HCT116 (cell line): ENCODE measurements at regions not wholly inside any gene's neighbourhood (a gene's known extent, or its start where the extent isn't known, plus 50 kb on each side); places are given as distances from the start of the nearest gene placed in this dataset.

Experiments used
- ATAC-seq: fragments of 200-7000 bp; cut with Tn5 transposase; 2 replicates; pipeline ENCODE4 v1.9.1; 2020; ENCODE audit warnings: mild to moderate bottlenecking, moderate library complexity
- BruUV-seq: library from RNA; stranded (reverse); fragments of 400-500 nt; replicated peaks from 2 replicates; lab custom pipeline; 2021; lab: Mats Ljungman, UMichigan
- CTCF ChIA-PET: fragments of 300-600 bp; sonication (Branson Sonifier 250); formaldehyde crosslinking; loops from one replicate; lab custom pipeline; 2021; ENCODE audit warnings: antibody characterized with exemption; lab: Charles Lee
- POLR2A ChIA-PET: fragments of 300-600, 350-600 bp; sonication (Branson Sonifier 250); formaldehyde crosslinking; loops from one replicate; lab custom pipeline; 2021; ENCODE audit warnings: antibody characterized with exemption; lab: Charles Lee
- RAD21 ChIA-PET, 2 experiments: fragments of 300-600 bp; sonication (Branson Sonifier 250); formaldehyde crosslinking; loops; one replicate each; lab custom pipeline; 2023; ENCODE audit warnings: low total read pairs in 2 of 2; ENCODE audit not compliant: uncharacterized antibody in 2 of 2, unreplicated experiment in 2 of 2, low non-redundant PET in 1 of 2; lab: Charles Lee
- DNase-seq: peaks from one replicate; pipeline ENCODE4 v3.0.0-alpha.2; 2010; ENCODE audit warnings: low read depth, low spot score
- H2AFZ ChIP-seq: fragments of 200-600 bp; shearing (Covaris generic), sonication (generic); 2 replicates; pipeline ENCODE4 v1.6.1; 2017; ENCODE audit warnings: low read depth, mixed run types, mixed read lengths, antibody characterized with exemption, low read length; ENCODE audit not compliant: poor library complexity, severe bottlenecking
- H3K27ac ChIP-seq: 2 replicates; pipeline ENCODE4 v1.5.1; 2012; ENCODE audit warnings: low read depth, low read length
- H3K27me3 ChIP-seq: fragments of 200-600 bp; sonication (generic); 2 replicates; pipeline ENCODE4 v1.6.1; 2016; ENCODE audit warnings: mixed run types, low read length, mixed read lengths; ENCODE audit not compliant: insufficient read depth
- H3K36me3 ChIP-seq, 2 experiments: fragments of 200-500 bp in 1 of 2; fragments of 200-600 bp in 1 of 2; sonication (Bioruptor generic) in 1 of 2; sonication (generic) in 1 of 2; 2 replicates each; pipeline versions ENCODE4 v1.5.1 to v1.6.1; 2014 to 2016; ENCODE audit warnings: low read length in 2 of 2, inconsistent platforms in 1 of 2, mixed read lengths in 1 of 2, mixed run types in 1 of 2; ENCODE audit not compliant: insufficient read depth in 2 of 2, control insufficient read depth in 1 of 2
- H3K4me1 ChIP-seq, 2 experiments: fragments of 200-600 bp in 1 of 2; sonication (generic) in 1 of 2; 2 replicates each; pipeline versions ENCODE4 v1.5.1 to v1.6.1; 2012 to 2017; ENCODE audit warnings: low read length in 2 of 2, inconsistent platforms in 1 of 2, mild to moderate bottlenecking in 1 of 2, mixed read lengths in 1 of 2, mixed run types in 1 of 2, moderate library complexity in 1 of 2; ENCODE audit not compliant: insufficient read depth in 2 of 2, control insufficient read depth in 1 of 2
- H3K4me2 ChIP-seq: fragments of 200-600 bp; sonication (generic); 2 replicates; pipeline ENCODE4 v1.6.1; 2017; ENCODE audit warnings: mixed run types, low read length, mixed read lengths
- H3K4me3 ChIP-seq, 2 experiments: fragments of 200-600 bp in 1 of 2; sonication (generic) in 1 of 2; replicated peaks in 1 of 2; 2 replicates each; pipeline ENCODE4 v1.5.1; 2011 to 2016; ENCODE audit warnings: low read length in 2 of 2, control low read depth in 1 of 2, low read depth in 1 of 2, mild to moderate bottlenecking in 1 of 2, mixed read lengths in 1 of 2, mixed run types in 1 of 2
- H3K79me2 ChIP-seq: fragments of 200-600 bp; sonication (generic); 2 replicates; pipeline ENCODE4 v1.6.1; 2017; ENCODE audit warnings: mild to moderate bottlenecking, mixed run types, low read length, moderate library complexity, mixed read lengths; ENCODE audit not compliant: insufficient read depth
- H3K9ac ChIP-seq: fragments of 200-600 bp; sonication (generic); 2 replicates; pipeline ENCODE4 v1.6.1; 2016; ENCODE audit warnings: low read length, mixed read lengths
- H3K9me2 ChIP-seq: fragments of 200-600 bp; sonication (generic), shearing (Covaris generic); 2 replicates; pipeline ENCODE4 v1.6.1; 2017; ENCODE audit warnings: mixed run types, mild to moderate bottlenecking, moderate library complexity; ENCODE audit not compliant: insufficient read depth
- H3K9me3 ChIP-seq, 2 experiments: fragments of 200-500 bp in 1 of 2; fragments of 200-600 bp in 1 of 2; sonication (Bioruptor generic) in 1 of 2; sonication (generic) in 1 of 2; 2 replicates each; pipeline ENCODE4 v1.6.1; 2014 to 2017; ENCODE audit warnings: low read length in 2 of 2, mixed read lengths in 2 of 2, inconsistent platforms in 1 of 2, low read depth in 1 of 2, mild to moderate bottlenecking in 1 of 2, mixed run types in 1 of 2, moderate library complexity in 1 of 2; ENCODE audit not compliant: control insufficient read depth in 1 of 2, insufficient read depth in 1 of 2
- H4K20me1 ChIP-seq: fragments of 200-600 bp; sonication (generic), shearing (Covaris generic); 2 replicates; pipeline ENCODE4 v1.6.1; 2017; ENCODE audit warnings: mixed run types, mild to moderate bottlenecking, moderate library complexity; ENCODE audit not compliant: insufficient read depth
- CBX3 ChIP-seq: IDR thresholded peaks from 2 replicates; pipeline ENCODE4 v1.6.1; 2012; ENCODE audit warnings: low read depth
- CEBPB ChIP-seq: IDR thresholded peaks from 2 replicates; pipeline ENCODE4 v1.6.1; 2012; ENCODE audit warnings: low read depth
- CTCF ChIP-seq, 3 experiments: fragments of 200-600 bp in 1 of 3; sonication (generic) in 1 of 3; IDR thresholded peaks in 2 of 3; conservative IDR thresholded peaks in 1 of 3; 2 replicates each; pipeline ENCODE4 v1.5.1; 2012 to 2017; ENCODE audit warnings: low read depth in 2 of 3, low read length in 2 of 3, antibody characterized with exemption in 1 of 3, borderline replicate concordance in 1 of 3, control low read depth in 1 of 3, mild to moderate bottlenecking in 1 of 3, mixed read lengths in 1 of 3, mixed run types in 1 of 3, moderate library complexity in 1 of 3; ENCODE audit not compliant: insufficient read depth in 1 of 3
- EGR1 ChIP-seq: IDR thresholded peaks from 2 replicates; pipeline ENCODE4 v1.6.1; 2012; ENCODE audit warnings: low read depth
- EZH2 ChIP-seq: fragments of 200-600 bp; sonication (generic); IDR thresholded peaks from 2 replicates; pipeline ENCODE4 v1.6.1; 2017; ENCODE audit warnings: antibody characterized with exemption, mixed run types
- EZH2phosphoT487 ChIP-seq: fragments of 200-600 bp; IDR thresholded peaks from 2 replicates; pipeline ENCODE4 v1.6.1; 2018; ENCODE audit warnings: antibody characterized with exemption, borderline replicate concordance
- FOSL1 ChIP-seq: IDR thresholded peaks from 2 replicates; pipeline ENCODE4 v1.6.1; 2012; ENCODE audit warnings: low read depth
- JUND ChIP-seq: IDR thresholded peaks from 2 replicates; pipeline ENCODE4 v1.6.1; 2012
- POLR2A ChIP-seq: IDR thresholded peaks from 2 replicates; pipeline ENCODE4 v1.7.0; 2011; ENCODE audit warnings: borderline replicate concordance; ENCODE audit not compliant: insufficient read depth, insufficient read length; ENCODE audit errors: extremely low read depth
- POLR2AphosphoS5 ChIP-seq: IDR thresholded peaks from 2 replicates; pipeline ENCODE4 v1.6.1; 2011; ENCODE audit warnings: mild to moderate bottlenecking, low read depth, low read length, moderate library complexity
- RAD21 ChIP-seq: IDR thresholded peaks from 2 replicates; pipeline ENCODE4 v1.6.1; 2012; ENCODE audit warnings: low read depth, mild to moderate bottlenecking
- SIN3A ChIP-seq: IDR thresholded peaks from 2 replicates; pipeline ENCODE4 v1.6.1; 2012; ENCODE audit warnings: low read depth
- SRF ChIP-seq: IDR thresholded peaks from 2 replicates; pipeline ENCODE4 v1.6.1; 2012; ENCODE audit warnings: low read depth
- YY1 ChIP-seq: IDR thresholded peaks from 2 replicates; pipeline ENCODE4 v1.6.1; 2011; ENCODE audit warnings: low read length, low read depth, moderate library complexity, mild to moderate bottlenecking; ENCODE audit not compliant: insufficient replicate concordance; ENCODE audit errors: extremely low read depth
- ZNF274 ChIP-seq: fragments of 200-500 bp; sonication (Bioruptor generic); IDR thresholded peaks from 2 replicates; pipeline ENCODE4 v1.6.1; 2014; ENCODE audit warnings: mild to moderate bottlenecking, low read depth, low read length, inconsistent platforms
- intact Hi-C: fragments of 100-400 bp; cut with micrococcal nuclease; formaldehyde crosslinking; loops from 2 replicates; pipeline ENCODE4 v1.10.0; 2022
- TF ChIP-seq, protein P1 (sequence below): IDR thresholded peaks from 2 replicates; pipeline ENCODE4 v1.6.1; 2012

GRCh38 chr4:126894963-126895362 lies 737.8 kb upstream of the INTU start:
- no peak overlapping the region for H3K9ac ChIP-seq
- H3K9me3 ChIP-seq: no peaks in the 10 kb centered on the region
- no peaks in the 10 kb centered on the region for H3K9me2 ChIP-seq
- H3K27me3 ChIP-seq: no peaks in the 10 kb centered on the region
- no peak overlapping the region for H2AFZ ChIP-seq
- no peaks in the 10 kb centered on the region for H3K36me3 ChIP-seq
- no peak for DNase-seq
- no peak overlapping the region for H3K27ac ChIP-seq
- H4K20me1 ChIP-seq: no peaks in the 10 kb centered on the region
- peaks cover 6 to 10% of the 10 kb centered on the region in 2 experiments; a peak in 2 of 4 replicates for H3K4me1 ChIP-seq
- CTCF ChIA-PET: no interaction called here
- H3K4me3 ChIP-seq: no peak overlapping the region
- TF ChIP-seq JUND: no peak
- no peak for TF ChIP-seq EZH2phosphoT487
- TF ChIP-seq RAD21: no peak
- no peak for TF ChIP-seq EZH2
- intact Hi-C loops: no loop called here
- RAD21 ChIA-PET: no interaction called here
- no peak overlapping the region for H3K4me2 ChIP-seq
- POLR2A ChIA-PET: no interaction called here
- no TSS peak for BruUV-seq
- H3K79me2 ChIP-seq: no peaks in the 10 kb centered on the region
- ATAC-seq: no peak

DNA sequence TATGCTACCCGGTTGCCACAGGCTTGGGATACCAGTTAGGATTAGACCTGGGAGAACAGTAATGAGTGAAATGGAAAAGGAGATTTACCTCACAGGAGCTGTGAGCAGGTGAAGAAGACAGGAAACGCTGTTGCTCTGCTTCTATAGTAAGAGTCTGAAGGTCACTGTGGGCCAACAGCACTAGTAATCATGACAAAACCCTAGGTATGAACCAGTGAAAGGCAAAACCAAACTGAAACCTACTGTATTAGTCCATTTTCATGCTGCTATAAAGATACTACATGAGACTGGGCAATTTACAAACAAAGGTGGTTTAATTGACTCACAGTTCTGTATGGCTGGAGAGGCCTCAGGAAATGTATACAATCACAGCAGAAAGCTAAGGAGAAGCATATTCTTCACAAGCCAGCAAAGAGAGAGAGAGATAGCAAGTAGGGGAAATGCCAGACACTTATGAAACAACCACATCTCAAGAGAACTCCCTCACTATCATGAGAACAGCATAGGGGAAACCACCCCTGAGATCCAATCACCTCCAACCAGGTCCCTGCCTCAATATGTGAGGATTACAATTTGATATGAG lies 736.7 kb upstream of the INTU start:
- ChIA-PET POLR2A (no interaction called here), CTCF (no interaction called here), RAD21 (no interaction called here)
- Histone ChIP-seq H3K9me2 (no peaks in the 10 kb centered on the region), H3K4me3 (no peak overlapping the region), H3K4me1 (peaks cover 6 to 12% of the 10 kb centered on the region in 2 experiments; a peak in 2 of 4 replicates), H3K36me3 (no peaks in the 10 kb centered on the region), H3K9me3 (no peaks in the 10 kb centered on the region), H3K9ac (no peak overlapping the region), H3K4me2 (no peak overlapping the region), H3K27ac (no peak overlapping the region), H3K27me3 (no peaks in the 10 kb centered on the region), H3K79me2 (no peaks in the 10 kb centered on the region), H2AFZ (no peak overlapping the region), H4K20me1 (no peaks in the 10 kb centered on the region)
- no TSS peak for BruUV-seq
- ATAC-seq: no peak
- intact Hi-C loops: no loop called here
- DNase-seq: no peak
- TF ChIP-seq, protein P1, sequence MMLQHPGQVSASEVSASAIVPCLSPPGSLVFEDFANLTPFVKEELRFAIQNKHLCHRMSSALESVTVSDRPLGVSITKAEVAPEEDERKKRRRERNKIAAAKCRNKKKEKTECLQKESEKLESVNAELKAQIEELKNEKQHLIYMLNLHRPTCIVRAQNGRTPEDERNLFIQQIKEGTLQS: no peak
- no peak for TF ChIP-seq CTCF (IDR thresholded peaks at IDR 0.05 in 2 of 3, conservative IDR thresholded peaks at IDR 0.05 in 1 of 3; ENCODE audit: borderline replicate concordance in 1 of 3, insufficient read depth in 1 of 3, low read depth in 2 of 3, low read length in 2 of 3)
- no peak for TF ChIP-seq CBX3
- no peak for TF ChIP-seq ZNF274
- no peak for TF ChIP-seq EGR1
- TF ChIP-seq POLR2AphosphoS5: no peak
- TF ChIP-seq CEBPB: no peak
- no peak for TF ChIP-seq YY1
- no peak for TF ChIP-seq SIN3A
- no peak for TF ChIP-seq POLR2A
- TF ChIP-seq RAD21: no peak
- TF ChIP-seq FOSL1: no peak
- no peak for TF ChIP-seq SRF
